CD14-positive monocyte (primary cell): ENCODE measurements at regions not wholly inside any gene's neighbourhood (a gene's known extent, or its start where the extent isn't known, plus 50 kb on each side); places are given as distances from the start of the nearest gene placed in this dataset.

Source experiments
- DNase-seq, 3 donors: peaks; one replicate each; pipeline ENCODE4 v3.0.0-alpha.2; 2011 to 2022
- H2AFZ ChIP-seq: 2 replicates; pipeline ENCODE4 v1.6.0; 2012; ENCODE audit warnings: mild to moderate bottlenecking, low read depth, low read length, inconsistent platforms; ENCODE audit not compliant: insufficient read depth, poor library complexity, severe bottlenecking
- H3K27ac ChIP-seq, 2 donors: 1 replicate in 1 of 2; 2 replicates in 1 of 2; pipeline ENCODE4 v1.5.1; 2012 to 2013; ENCODE audit warnings: low read length in 2 of 2, control low read depth in 1 of 2, inconsistent platforms in 1 of 2, low read depth in 1 of 2, mild to moderate bottlenecking in 1 of 2
- H3K27me3 ChIP-seq, 2 donors: one replicate each; pipeline versions ENCODE4 v1.6.0 to v1.6.1; 2011 to 2013; ENCODE audit warnings: low read length in 2 of 2; ENCODE audit not compliant: control insufficient read depth in 2 of 2, insufficient read depth in 2 of 2
- H3K36me3 ChIP-seq, 2 donors: replicated peaks in 1 of 2; 1 replicate in 1 of 2; 2 replicates in 1 of 2; pipeline versions ENCODE4 v1.5.1 to v1.6.1; 2012 to 2013; ENCODE audit warnings: low read length in 2 of 2, control low read depth in 1 of 2, inconsistent platforms in 1 of 2, mild to moderate bottlenecking in 1 of 2; ENCODE audit not compliant: insufficient read depth in 2 of 2, control insufficient read depth in 1 of 2
- H3K4me1 ChIP-seq, 2 donors: 1 replicate in 1 of 2; 2 replicates in 1 of 2; pipeline versions ENCODE4 v1.5.1 to v1.6.1; 2012 to 2013; ENCODE audit warnings: low read length in 2 of 2, control low read depth in 1 of 2, inconsistent platforms in 1 of 2, mild to moderate bottlenecking in 1 of 2, moderate library complexity in 1 of 2; ENCODE audit not compliant: insufficient read depth in 2 of 2, control insufficient read depth in 1 of 2
- H3K4me2 ChIP-seq: replicated peaks from 2 replicates; pipeline ENCODE3; 2012; ENCODE audit warnings: low read length, moderate library complexity, mild to moderate bottlenecking; ENCODE audit not compliant: poor library complexity, severe bottlenecking; ENCODE audit errors: extremely low read depth
- H3K4me3 ChIP-seq, 3 experiments: fragments of 200-600 bp in 1 of 3; sonication (generic) in 1 of 3; replicated peaks in 1 of 3; 1 replicate in 2 of 3; 2 replicates in 1 of 3; pipeline ENCODE4 v1.5.1; 2011 to 2013; ENCODE audit warnings: low read length in 3 of 3, mild to moderate bottlenecking in 3 of 3, control low read depth in 2 of 3, low read depth in 2 of 3, inconsistent platforms in 1 of 3, moderate library complexity in 1 of 3
- H3K79me2 ChIP-seq: 2 replicates; pipeline ENCODE4 v1.6.0; 2012; ENCODE audit warnings: mild to moderate bottlenecking, control low read depth, inconsistent platforms, low read length, moderate library complexity; ENCODE audit not compliant: insufficient read depth
- H3K9ac ChIP-seq: 2 replicates; pipeline ENCODE4 v1.6.0; 2017; ENCODE audit warnings: low read length, mild to moderate bottlenecking; ENCODE audit not compliant: insufficient read depth, poor library complexity, severe bottlenecking
- H3K9me3 ChIP-seq, 2 donors: replicated peaks in 1 of 2; 1 replicate in 1 of 2; 2 replicates in 1 of 2; pipeline versions ENCODE4 v1.5.1 to v1.6.1; 2012 to 2013; ENCODE audit warnings: low read length in 2 of 2, control low read depth in 1 of 2; ENCODE audit not compliant: control insufficient read depth in 1 of 2, insufficient read depth in 1 of 2
- H4K20me1 ChIP-seq: 2 replicates; pipeline ENCODE4 v1.6.0; 2012; ENCODE audit warnings: mild to moderate bottlenecking, low read length, control low read depth, moderate library complexity; ENCODE audit not compliant: insufficient read depth
- H3K27ac Mint-ChIP-seq, 7 donors: one replicate each; pipeline ENCODE4 v1.8.0; 2020; ENCODE audit warnings: mild to moderate bottlenecking in 7 of 7, mixed read lengths in 7 of 7, moderate library complexity in 6 of 7, inconsistent platforms in 2 of 7
- H3K27me3 Mint-ChIP-seq, 3 donors: one replicate each; pipeline ENCODE4 v1.8.0; 2021 to 2022; ENCODE audit warnings: low read depth in 3 of 3, mild to moderate bottlenecking in 3 of 3, mixed read lengths in 3 of 3, moderate library complexity in 3 of 3, inconsistent platforms in 1 of 3
- H3K36me3 Mint-ChIP-seq, 2 donors: one replicate each; pipeline ENCODE4 v1.8.0; 2020; ENCODE audit warnings: mixed read lengths in 2 of 2, inconsistent platforms in 1 of 2, mild to moderate bottlenecking in 1 of 2
- H3K4me1 Mint-ChIP-seq: one replicate; pipeline ENCODE4 v1.8.0; 2020; ENCODE audit warnings: mild to moderate bottlenecking, mixed read lengths
- H3K4me3 Mint-ChIP-seq, 2 donors: one replicate each; pipeline ENCODE4 v1.8.0; 2020; ENCODE audit warnings: mild to moderate bottlenecking in 2 of 2, mixed read lengths in 2 of 2, moderate library complexity in 1 of 2
- H3K9me3 Mint-ChIP-seq, 7 donors: one replicate each; pipeline ENCODE4 v1.8.0; 2020 to 2022; ENCODE audit warnings: mixed read lengths in 7 of 7, mild to moderate bottlenecking in 6 of 7, moderate library complexity in 6 of 7, inconsistent platforms in 2 of 7
- CTCF ChIP-seq: fragments of 200-600 bp; IDR thresholded peaks from one replicate; pipeline ENCODE4 v1.8.0; 2022; ENCODE audit warnings: antibody characterized with exemption, mild to moderate bottlenecking
- WGBS: methylation state at CpG from one replicate; pipeline ENCODE4 v1.1.5; 2013; ENCODE audit warnings: missing lambda C conversion rate; ENCODE audit not compliant: insufficient coverage; 5-methylcytosine and 5-hydroxymethylcytosine counted together
- intact Hi-C, 2 donors: fragments of 100-400 bp; cut with micrococcal nuclease; formaldehyde crosslinking; loops; one replicate each; pipeline versions ENCODE4 v1.15.0 to v1.15.1; 2023

DNA sequence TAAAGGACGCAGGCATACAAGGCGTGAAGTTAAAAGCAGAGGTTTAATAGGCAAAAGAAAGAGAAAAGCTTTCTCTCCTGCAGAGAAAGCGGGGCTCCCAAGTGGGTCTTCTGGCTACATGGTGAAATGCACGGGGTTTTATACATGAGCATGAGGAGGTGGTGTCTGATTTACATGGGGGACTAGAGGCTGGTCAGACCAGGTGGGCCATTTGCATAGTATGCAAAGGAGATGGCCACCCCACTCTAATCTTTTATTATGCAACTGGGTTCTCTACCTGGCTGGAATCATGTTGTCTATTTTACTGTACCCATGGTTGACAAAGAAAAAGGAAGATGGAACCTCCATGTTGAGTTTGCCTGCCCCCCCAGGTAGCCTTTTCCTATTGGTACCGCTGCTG lies 356.2 kb downstream of the KCNJ3 start:
- Histone ChIP-seq H3K4me1 (no peaks in the 10 kb centered on the region), H3K9me3 (no peaks in the 10 kb centered on the region), H3K9ac (no peak overlapping the region), H3K4me3 (no peak overlapping the region), H2AFZ (no peak overlapping the region), H3K79me2 (no peaks in the 10 kb centered on the region), H3K4me2 (no peak overlapping the region), H3K27me3 (no peaks in the 10 kb centered on the region), H4K20me1 (no peaks in the 10 kb centered on the region), H3K36me3 (no peaks in the 10 kb centered on the region), H3K27ac (no peak overlapping the region)
- no peaks in the 10 kb centered on the region for H3K36me3 Mint-ChIP-seq
- no peak overlapping the region for H3K4me3 Mint-ChIP-seq
- peaks cover 0 to 5% (median 3%) of the 10 kb centered on the region in 7 donors for H3K9me3 Mint-ChIP-seq
- intact Hi-C loops, result no loop called here
- no peaks in the 10 kb centered on the region for H3K4me1 Mint-ChIP-seq
- H3K27ac Mint-ChIP-seq, result no peak overlapping the region
- DNase-seq, result no peak
- no peak for TF ChIP-seq CTCF
- no peaks in the 10 kb centered on the region for H3K27me3 Mint-ChIP-seq
- 100% methylated on average over 2 of the region's 5 CpGs for WGBS

DNA sequence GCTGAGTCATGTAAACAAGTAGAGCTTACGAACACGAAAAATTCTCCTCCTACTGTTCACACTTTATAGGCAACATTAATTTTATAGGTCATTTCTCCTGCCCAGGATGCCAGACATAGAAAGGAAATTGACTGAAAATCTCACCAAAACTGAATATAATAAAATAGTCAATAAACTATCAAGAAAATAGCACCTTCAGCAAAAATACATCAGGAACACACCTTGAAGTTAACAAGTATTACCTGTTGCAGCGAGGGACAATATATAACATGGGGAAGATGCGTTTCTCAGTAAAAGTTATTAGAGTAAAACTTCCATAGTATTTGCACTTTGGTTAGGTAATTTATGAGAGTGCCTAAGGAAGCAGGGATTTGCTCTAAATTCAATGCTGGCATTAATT lies 344.6 kb downstream of the KCNJ3 start:
- Histone ChIP-seq H3K4me2 (no peak overlapping the region), H4K20me1 (no peaks in the 10 kb centered on the region), H2AFZ (no peak overlapping the region), H3K4me3 (no peak overlapping the region), H3K27ac (no peak overlapping the region), H3K36me3 (no peaks in the 10 kb centered on the region), H3K4me1 (no peaks in the 10 kb centered on the region), H3K79me2 (no peaks in the 10 kb centered on the region), H3K9me3 (peaks cover 0 to 7% of the 10 kb centered on the region in 2 donors), H3K9ac (no peak overlapping the region), H3K27me3 (no peaks in the 10 kb centered on the region)
- Mint-ChIP-seq H3K27ac (no peak overlapping the region), H3K4me1 (no peaks in the 10 kb centered on the region), H3K4me3 (no peak overlapping the region), H3K27me3 (no peaks in the 10 kb centered on the region), H3K36me3 (no peaks in the 10 kb centered on the region), H3K9me3 (peaks cover 0 to 11% (median 3%) of the 10 kb centered on the region in 7 donors)
- WGBS, result no CpG with 5 or more reads among the region's 4 CpGs
- no peak for TF ChIP-seq CTCF
- no peak for DNase-seq
- intact Hi-C loops, result no loop called here
